Fibroblast of pulmonary artery (primary cell): ENCODE measurements at regions not wholly inside any gene's neighbourhood (a gene's known extent, or its start where the extent isn't known, plus 50 kb on each side); places are given as distances from the start of the nearest gene placed in this dataset.

Source experiments
- DNase-seq: peaks from one replicate; pipeline ENCODE4 v3.0.0-alpha.2; 2010; ENCODE audit warnings: low read depth
- H3K4me3 ChIP-seq: replicated peaks from 2 replicates; pipeline ENCODE4 v1.5.1; 2011; ENCODE audit warnings: low read depth, mild to moderate bottlenecking, control low read depth, low read length, moderate library complexity
- TF ChIP-seq, protein P1 (sequence below): IDR thresholded peaks from 2 replicates; pipeline ENCODE4 v1.5.1; 2011; ENCODE audit warnings: mild to moderate bottlenecking, control low read depth, low read length, inconsistent platforms; ENCODE audit errors: missing control alignments

GRCh38 chr2:138121666-138122661 is 157.7 kb downstream of the HNMT start:
- H3K4me3 ChIP-seq = no peak overlapping the region
- TF ChIP-seq, protein P1, sequence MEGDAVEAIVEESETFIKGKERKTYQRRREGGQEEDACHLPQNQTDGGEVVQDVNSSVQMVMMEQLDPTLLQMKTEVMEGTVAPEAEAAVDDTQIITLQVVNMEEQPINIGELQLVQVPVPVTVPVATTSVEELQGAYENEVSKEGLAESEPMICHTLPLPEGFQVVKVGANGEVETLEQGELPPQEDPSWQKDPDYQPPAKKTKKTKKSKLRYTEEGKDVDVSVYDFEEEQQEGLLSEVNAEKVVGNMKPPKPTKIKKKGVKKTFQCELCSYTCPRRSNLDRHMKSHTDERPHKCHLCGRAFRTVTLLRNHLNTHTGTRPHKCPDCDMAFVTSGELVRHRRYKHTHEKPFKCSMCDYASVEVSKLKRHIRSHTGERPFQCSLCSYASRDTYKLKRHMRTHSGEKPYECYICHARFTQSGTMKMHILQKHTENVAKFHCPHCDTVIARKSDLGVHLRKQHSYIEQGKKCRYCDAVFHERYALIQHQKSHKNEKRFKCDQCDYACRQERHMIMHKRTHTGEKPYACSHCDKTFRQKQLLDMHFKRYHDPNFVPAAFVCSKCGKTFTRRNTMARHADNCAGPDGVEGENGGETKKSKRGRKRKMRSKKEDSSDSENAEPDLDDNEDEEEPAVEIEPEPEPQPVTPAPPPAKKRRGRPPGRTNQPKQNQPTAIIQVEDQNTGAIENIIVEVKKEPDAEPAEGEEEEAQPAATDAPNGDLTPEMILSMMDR = no peak
- no peak for DNase-seq

DNA sequence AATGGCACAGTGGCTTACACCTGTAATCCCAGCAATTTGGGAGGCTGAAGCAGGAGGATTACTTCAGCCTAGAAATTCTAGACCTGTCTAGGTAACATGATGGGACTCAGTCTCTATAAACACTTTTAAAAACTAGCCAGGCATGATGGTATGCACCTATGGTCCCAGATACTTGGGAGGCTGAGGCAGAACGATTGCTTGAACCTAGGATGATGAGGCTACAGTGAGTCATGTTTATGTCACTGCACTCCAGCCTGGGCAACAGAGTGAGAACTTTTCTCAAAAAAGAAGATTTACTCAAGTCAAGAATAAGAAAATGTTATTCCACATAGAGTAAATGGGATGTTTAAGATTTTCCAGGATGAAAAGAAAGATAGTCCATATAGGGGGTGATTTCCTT is 158.6 kb downstream of the HNMT start:
- TF ChIP-seq, protein P1 = no peak
- DNase-seq = no peak
- no peak overlapping the region for H3K4me3 ChIP-seq

- DNase-seq = no peak
- H3K4me3 ChIP-seq = no peak overlapping the region
- TF ChIP-seq, protein P1 = no peak
Measured at GRCh38 chr2:138123741-138124140, 159.5 kb downstream of the HNMT start.

DNA sequence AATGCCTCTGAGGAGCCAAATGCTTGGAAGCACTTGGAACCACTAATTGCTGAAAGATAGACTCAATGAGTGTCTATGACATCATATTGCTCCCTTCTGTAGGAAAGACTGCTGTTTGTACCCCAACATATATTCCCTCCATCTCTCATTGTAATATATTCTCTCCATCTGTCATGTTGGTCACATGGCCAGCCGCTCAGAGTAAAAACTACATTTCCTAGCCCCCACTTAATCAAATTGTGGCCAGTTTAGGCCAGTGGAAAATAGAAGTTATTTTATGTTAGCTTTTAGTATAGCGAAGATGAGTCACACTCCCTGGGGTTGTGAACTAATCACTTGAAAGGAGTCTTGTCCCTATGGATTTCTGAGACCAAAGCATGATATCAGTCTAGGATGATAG is 160.2 kb downstream of the HNMT start:
- no peak overlapping the region for H3K4me3 ChIP-seq
- TF ChIP-seq, protein P1 = no peak
- DNase-seq = no peak

- TF ChIP-seq, protein P1 = no peak
- DNase-seq = no peak
Measured at GRCh38 chr2:138125306-138126288, 161.3 kb downstream of the HNMT start.

GRCh38 chr2:138132108-138132507 is 167.8 kb downstream of the HNMT start:
- TF ChIP-seq, protein P1 = no peak
- DNase-seq = no peak
- H3K4me3 ChIP-seq = no peak overlapping the region

More at GRCh38 chr2:138125306-138126288, 161.3 kb downstream of the HNMT start:
- no peak overlapping the region for H3K4me3 ChIP-seq
